ENCODE measurements at regions not wholly inside any gene's neighbourhood (a gene's known extent, or its start where the extent isn't known, plus 50 kb on each side); places are given as distances from the start of the nearest gene placed in this dataset.

GRCh38 chr12:30082381-30082780, 298.6 kb upstream of the TMTC1 start:
- DNase-seq (no peak), ATAC-seq (no peak), FAIRE-seq (no peak)
- H3K36me3 ChIP-seq: no peaks in the 10 kb centered on the region
- 36 to 40% methylated on average over 3 of the region's 3 CpGs for WGBS, 2 donors
- H3K27ac ChIP-seq: no peak overlapping the region
- no peaks in the 10 kb centered on the region for H3K4me1 ChIP-seq
- intact Hi-C loops (cut with DNase I): no loop called here
- no peak for TF ChIP-seq CTCF (IDR thresholded peaks at IDR 0.05)
- H3K27me3 ChIP-seq: no peaks in the 10 kb centered on the region
- H3K4me3 ChIP-seq: no peak overlapping the region
- no peaks in the 10 kb centered on the region for H3K9me3 ChIP-seq

- Histone ChIP-seq H3K4me3 (no peak overlapping the region), H3K4me1 (no peaks in the 10 kb centered on the region), H3K27me3 (no peaks in the 10 kb centered on the region), H3K36me3 (no peaks in the 10 kb centered on the region), H3K27ac (no peak overlapping the region), H3K9me3 (no peaks in the 10 kb centered on the region)
- no peak for TF ChIP-seq CTCF (IDR thresholded peaks at IDR 0.05)
- intact Hi-C loops (cut with DNase I): no loop called here
- DNase-seq (no peak), ATAC-seq (no peak), FAIRE-seq (no peak)
- 67 to 86% methylated on average over 1 of the region's 1 CpG for WGBS, 2 donors
Observed at GRCh38 chr12:30074916-30075315, 291.2 kb upstream of the TMTC1 start.

- ATAC-seq (no peak), DNase-seq (no peak), FAIRE-seq (no peak)
- whole genome bisulfite sequencing, 2 donors: 76 to 82% methylated on average over 1 of the region's 1 CpG
- no peaks in the 10 kb centered on the region for H3K27me3 ChIP-seq
- no peak overlapping the region for H3K27ac ChIP-seq
- intact Hi-C loops (cut with DNase I): no loop called here
- H3K9me3 ChIP-seq: no peaks in the 10 kb centered on the region
- no peaks in the 10 kb centered on the region for H3K4me1 ChIP-seq
- TF ChIP-seq CTCF (IDR thresholded peaks at IDR 0.05): no peak
- no peaks in the 10 kb centered on the region for H3K36me3 ChIP-seq
- H3K4me3 ChIP-seq: no peak overlapping the region
Observed at GRCh38 chr12:30072824-30073223, 289.1 kb upstream of the TMTC1 start.

GRCh38 chr12:30067146-30067545, 283.4 kb upstream of the TMTC1 start:
- no peaks in the 10 kb centered on the region for H3K4me1 ChIP-seq
- no peak for TF ChIP-seq CTCF (IDR thresholded peaks at IDR 0.05)
- no peak for DNase-seq
- no peaks in the 10 kb centered on the region for H3K27me3 ChIP-seq
- H3K9me3 ChIP-seq: no peaks in the 10 kb centered on the region
- H3K4me3 ChIP-seq: no peak overlapping the region
- FAIRE-seq: no peak
- intact Hi-C loops (cut with DNase I): no loop called here
- H3K36me3 ChIP-seq: no peaks in the 10 kb centered on the region
- no peak overlapping the region for H3K27ac ChIP-seq
- no peak for ATAC-seq
- 86 to 89% methylated on average over 2 of the region's 2 CpGs for WGBS, 2 donors

GRCh38 chr12:30064906-30065305, 281.2 kb upstream of the TMTC1 start:
- TF ChIP-seq CTCF (IDR thresholded peaks at IDR 0.05): no peak
- H3K4me1 ChIP-seq: no peaks in the 10 kb centered on the region
- FAIRE-seq: no peak
- no peak for ATAC-seq
- H3K9me3 ChIP-seq: no peaks in the 10 kb centered on the region
- 60 to 81% methylated on average over 2 of the region's 2 CpGs for WGBS, 2 donors
- no peak overlapping the region for H3K4me3 ChIP-seq
- no peaks in the 10 kb centered on the region for H3K36me3 ChIP-seq
- no peak overlapping the region for H3K27ac ChIP-seq
- intact Hi-C loops (cut with DNase I): no loop called here
- H3K27me3 ChIP-seq: no peaks in the 10 kb centered on the region
- no peak for DNase-seq
